ENCODE measurements at regions not wholly inside any gene's neighbourhood (a gene's known extent, or its start where the extent isn't known, plus 50 kb on each side); places are given as distances from the start of the nearest gene placed in this dataset.

DNA sequence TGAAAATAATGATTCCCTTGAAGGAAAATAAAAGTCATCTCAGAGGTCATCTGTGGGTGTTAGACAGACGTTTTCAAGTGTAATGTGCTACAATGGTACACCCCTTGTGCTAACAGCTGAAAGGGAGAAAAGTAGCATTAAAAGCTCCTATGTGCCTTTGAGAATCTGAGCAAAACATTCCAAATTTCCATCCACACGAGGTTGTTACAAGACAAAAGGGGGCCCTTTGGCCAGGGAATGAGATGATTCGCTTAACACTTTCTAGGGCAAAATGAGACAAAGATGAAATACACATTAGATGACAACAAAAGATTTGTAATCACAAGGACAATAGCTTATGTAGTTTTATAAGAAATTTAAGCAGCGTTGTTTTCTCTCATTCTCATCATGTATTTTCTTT, 303.6 kb downstream of the LMX1A start:
- H2AFZ ChIP-seq (ENCODE audit: low read length), result no peak overlapping the region
- H3K4me2 ChIP-seq (ENCODE audit: low read depth, low read length), result no peak overlapping the region
- WGBS (ENCODE audit: low lambda C conversion rate), result 0% methylated on average over 4 of the region's 4 CpGs
- intact Hi-C loops (cut with micrococcal nuclease; ENCODE audit: unreplicated experiment) (no loop called here), in situ Hi-C loops (cut with HindIII; ENCODE audit: extremely low pct_ligation_motif_present, low pct_unique_long_range_greater_than_20kb) (loop anchor here (25.0 kb wide), 1 partner anchor 1666 kb away; no protein-coding TSS in a partner anchor)
- no peak overlapping the region for H3K4me3 ChIP-seq (replicated peaks in 1 of 3; ENCODE audit: insufficient read depth in 1 of 3, low read depth in 2 of 3, low read length in 3 of 3)
- H3K36me3 ChIP-seq (replicated peaks in 1 of 2; ENCODE audit: control insufficient read depth in 1 of 2, insufficient read depth in 2 of 2, low read length in 2 of 2), result no peaks in the 10 kb centered on the region
- H3K27ac ChIP-seq (ENCODE audit: extremely low read length, insufficient read depth, low read length), result no peak overlapping the region
- BruUV-seq (replicated peaks), result no TSS peak
- no peak for ATAC-seq
- no peak overlapping the region for H3K9ac ChIP-seq (ENCODE audit: insufficient read depth, low read depth, low read length)
- no peak for FAIRE-seq
- CTCF ChIA-PET (ENCODE audit: low intra/inter-chr PET ratio, low total read pairs), result no interaction called here
- POLR2A ChIA-PET, result no interaction called here
- no peak for TF ChIP-seq HNRNPLL (IDR thresholded peaks at IDR 0.05; ENCODE audit: low read depth, low read length, poor library complexity, severe bottlenecking)
- no peak for TF ChIP-seq SNAI1 (CRISPR knock-in tag; IDR thresholded peaks at IDR 0.05; ENCODE audit: borderline replicate concordance)
- no peak for TF ChIP-seq HNF4A (CRISPR knock-in tag; IDR thresholded peaks at IDR 0.05)
- TF ChIP-seq JUND (CRISPR knock-in tag; IDR thresholded peaks at IDR 0.05), result no peak
- TF ChIP-seq KMT2B (CRISPR knock-in tag; IDR thresholded peaks at IDR 0.05), result no peak
- no peak for TF ChIP-seq RBFOX2 (IDR thresholded peaks at IDR 0.05; ENCODE audit: low read depth, low read length)
- no peak for TF ChIP-seq KLF12 (CRISPR knock-in tag; IDR thresholded peaks at IDR 0.05; ENCODE audit: borderline replicate concordance)
- TF ChIP-seq ZNF382 (CRISPR knock-in tag; IDR thresholded peaks at IDR 0.05; ENCODE audit: borderline replicate concordance), result no peak
- TF ChIP-seq, protein P1, sequence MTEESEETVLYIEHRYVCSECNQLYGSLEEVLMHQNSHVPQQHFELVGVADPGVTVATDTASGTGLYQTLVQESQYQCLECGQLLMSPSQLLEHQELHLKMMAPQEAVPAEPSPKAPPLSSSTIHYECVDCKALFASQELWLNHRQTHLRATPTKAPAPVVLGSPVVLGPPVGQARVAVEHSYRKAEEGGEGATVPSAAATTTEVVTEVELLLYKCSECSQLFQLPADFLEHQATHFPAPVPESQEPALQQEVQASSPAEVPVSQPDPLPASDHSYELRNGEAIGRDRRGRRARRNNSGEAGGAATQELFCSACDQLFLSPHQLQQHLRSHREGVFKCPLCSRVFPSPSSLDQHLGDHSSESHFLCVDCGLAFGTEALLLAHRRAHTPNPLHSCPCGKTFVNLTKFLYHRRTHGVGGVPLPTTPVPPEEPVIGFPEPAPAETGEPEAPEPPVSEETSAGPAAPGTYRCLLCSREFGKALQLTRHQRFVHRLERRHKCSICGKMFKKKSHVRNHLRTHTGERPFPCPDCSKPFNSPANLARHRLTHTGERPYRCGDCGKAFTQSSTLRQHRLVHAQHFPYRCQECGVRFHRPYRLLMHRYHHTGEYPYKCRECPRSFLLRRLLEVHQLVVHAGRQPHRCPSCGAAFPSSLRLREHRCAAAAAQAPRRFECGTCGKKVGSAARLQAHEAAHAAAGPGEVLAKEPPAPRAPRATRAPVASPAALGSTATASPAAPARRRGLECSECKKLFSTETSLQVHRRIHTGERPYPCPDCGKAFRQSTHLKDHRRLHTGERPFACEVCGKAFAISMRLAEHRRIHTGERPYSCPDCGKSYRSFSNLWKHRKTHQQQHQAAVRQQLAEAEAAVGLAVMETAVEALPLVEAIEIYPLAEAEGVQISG (CRISPR knock-in tag; IDR thresholded peaks at IDR 0.05), result no peak
- TF ChIP-seq FOXJ3 (CRISPR knock-in tag; IDR thresholded peaks at IDR 0.05; ENCODE audit: borderline replicate concordance), result no peak
- no peak for TF ChIP-seq YY1 (IDR thresholded peaks at IDR 0.05; ENCODE audit: insufficient read depth, insufficient replicate concordance, low read depth, low read length)
- TF ChIP-seq ZNF460 (CRISPR knock-in tag; IDR thresholded peaks at IDR 0.05; ENCODE audit: borderline replicate concordance), result no peak
- no peak for TF ChIP-seq RFXAP (CRISPR knock-in tag; IDR thresholded peaks at IDR 0.05; ENCODE audit: borderline replicate concordance)
- no peaks in the 10 kb centered on the region for H3K4me1 ChIP-seq (ENCODE audit: insufficient read depth, low read length)
- H3K9me3 ChIP-seq (ENCODE audit: low read length), result no peaks in the 10 kb centered on the region
- no peak for DNase-seq (ENCODE audit: low spot score)
- H4K20me1 ChIP-seq (ENCODE audit: insufficient read depth, low read length), result no peaks in the 10 kb centered on the region
- H3K79me2 ChIP-seq (ENCODE audit: insufficient read depth, low read length), result no peaks in the 10 kb centered on the region
- no peaks in the 10 kb centered on the region for H3K27me3 ChIP-seq (ENCODE audit: control insufficient read depth in 1 of 2, insufficient read depth in 2 of 2, low read length in 2 of 2)
